ENCODE measurements at regions not wholly inside any gene's neighbourhood (a gene's known extent, or its start where the extent isn't known, plus 50 kb on each side); places are given as distances from the start of the nearest gene placed in this dataset.

DNA sequence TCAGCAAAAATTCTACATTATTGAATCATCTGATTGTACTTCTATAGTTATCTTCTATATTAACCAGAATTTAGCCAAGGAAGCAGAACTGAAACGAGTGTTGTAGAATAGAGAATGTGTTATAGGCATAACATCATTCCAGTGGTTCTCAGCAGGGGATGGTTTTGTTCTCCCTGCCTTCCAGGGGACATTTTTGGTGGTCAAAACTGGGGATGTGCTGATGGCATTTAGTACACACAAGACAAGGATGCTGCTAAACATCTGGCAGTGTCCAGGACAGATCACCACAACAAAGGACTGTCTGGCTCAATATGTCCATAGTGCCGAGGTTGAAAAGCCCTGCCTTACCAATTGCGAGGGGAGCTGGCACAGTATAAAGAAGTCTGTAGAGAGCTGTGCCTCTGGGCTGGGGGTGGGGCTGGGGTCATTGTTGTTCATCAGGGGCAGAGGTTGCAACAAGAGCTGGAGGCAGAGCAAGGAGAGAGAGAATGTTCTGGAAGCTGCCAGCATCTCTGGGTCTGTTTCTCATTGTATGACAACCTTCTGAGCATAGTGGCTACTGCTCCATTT, 1472.8 kb downstream of the AACS start:
- H3K4me1 ChIP-seq, result no peaks in the 10 kb centered on the region
- H3K36me3 ChIP-seq, result no peaks in the 10 kb centered on the region
- no peak overlapping the region for H3K27ac ChIP-seq
- H3K27me3 ChIP-seq, result no peaks in the 10 kb centered on the region
- no peaks in the 10 kb centered on the region for H3K9me3 ChIP-seq
- DNase-seq, result no peak
- H3K4me3 ChIP-seq, result no peak overlapping the region
- intact Hi-C loops (cut with DNase I), result no loop called here
- no peak for TF ChIP-seq POLR2A (IDR thresholded peaks at IDR 0.05)
- TF ChIP-seq, protein P1, sequence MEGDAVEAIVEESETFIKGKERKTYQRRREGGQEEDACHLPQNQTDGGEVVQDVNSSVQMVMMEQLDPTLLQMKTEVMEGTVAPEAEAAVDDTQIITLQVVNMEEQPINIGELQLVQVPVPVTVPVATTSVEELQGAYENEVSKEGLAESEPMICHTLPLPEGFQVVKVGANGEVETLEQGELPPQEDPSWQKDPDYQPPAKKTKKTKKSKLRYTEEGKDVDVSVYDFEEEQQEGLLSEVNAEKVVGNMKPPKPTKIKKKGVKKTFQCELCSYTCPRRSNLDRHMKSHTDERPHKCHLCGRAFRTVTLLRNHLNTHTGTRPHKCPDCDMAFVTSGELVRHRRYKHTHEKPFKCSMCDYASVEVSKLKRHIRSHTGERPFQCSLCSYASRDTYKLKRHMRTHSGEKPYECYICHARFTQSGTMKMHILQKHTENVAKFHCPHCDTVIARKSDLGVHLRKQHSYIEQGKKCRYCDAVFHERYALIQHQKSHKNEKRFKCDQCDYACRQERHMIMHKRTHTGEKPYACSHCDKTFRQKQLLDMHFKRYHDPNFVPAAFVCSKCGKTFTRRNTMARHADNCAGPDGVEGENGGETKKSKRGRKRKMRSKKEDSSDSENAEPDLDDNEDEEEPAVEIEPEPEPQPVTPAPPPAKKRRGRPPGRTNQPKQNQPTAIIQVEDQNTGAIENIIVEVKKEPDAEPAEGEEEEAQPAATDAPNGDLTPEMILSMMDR (IDR thresholded peaks at IDR 0.05), result no peak
- WGBS, 2 donors, result 58 to 68% methylated on average over 3 of the region's 3 CpGs

- Histone ChIP-seq H3K36me3 (no peaks in the 10 kb centered on the region), H3K4me3 (no peak overlapping the region), H3K27me3 (no peaks in the 10 kb centered on the region), H3K27ac (no peak overlapping the region), H3K9me3 (no peaks in the 10 kb centered on the region), H3K4me1 (no peaks in the 10 kb centered on the region)
- intact Hi-C loops (cut with DNase I), result no loop called here
- no peak for TF ChIP-seq POLR2A (IDR thresholded peaks at IDR 0.05)
- TF ChIP-seq, protein P1 (IDR thresholded peaks at IDR 0.05), result no peak
- WGBS, 2 donors, result 56 to 69% methylated on average over 2 of the region's 2 CpGs
- no peak for DNase-seq
Measured at GRCh38 chr12:126538888-126539287, 1473.7 kb downstream of the AACS start.

GRCh38 chr12:126545411-126545810, 1480.2 kb downstream of the AACS start:
- no peak overlapping the region for H3K4me3 ChIP-seq
- TF ChIP-seq, protein P1 (IDR thresholded peaks at IDR 0.05), result no peak
- TF ChIP-seq POLR2A (IDR thresholded peaks at IDR 0.05), result no peak
- H3K4me1 ChIP-seq, result no peaks in the 10 kb centered on the region
- 55 to 56% methylated on average over 4 of the region's 4 CpGs for WGBS, 2 donors
- H3K9me3 ChIP-seq, result no peaks in the 10 kb centered on the region
- H3K27me3 ChIP-seq, result no peaks in the 10 kb centered on the region
- no peaks in the 10 kb centered on the region for H3K36me3 ChIP-seq
- intact Hi-C loops (cut with DNase I), result no loop called here
- no peak for DNase-seq
- no peak overlapping the region for H3K27ac ChIP-seq

- WGBS, 2 donors, result 65 to 72% methylated on average over 10 of the region's 10 CpGs
- Histone ChIP-seq H3K4me3 (no peak overlapping the region), H3K4me1 (no peaks in the 10 kb centered on the region), H3K9me3 (no peaks in the 10 kb centered on the region), H3K27ac (no peak overlapping the region), H3K27me3 (no peaks in the 10 kb centered on the region), H3K36me3 (no peaks in the 10 kb centered on the region)
- intact Hi-C loops (cut with DNase I), result no loop called here
- no peak for DNase-seq
- no peak for TF ChIP-seq POLR2A (IDR thresholded peaks at IDR 0.05)
- TF ChIP-seq, protein P1 (IDR thresholded peaks at IDR 0.05), result no peak
Measured at GRCh38 chr12:126547905-126548304, 1482.7 kb downstream of the AACS start.

DNA sequence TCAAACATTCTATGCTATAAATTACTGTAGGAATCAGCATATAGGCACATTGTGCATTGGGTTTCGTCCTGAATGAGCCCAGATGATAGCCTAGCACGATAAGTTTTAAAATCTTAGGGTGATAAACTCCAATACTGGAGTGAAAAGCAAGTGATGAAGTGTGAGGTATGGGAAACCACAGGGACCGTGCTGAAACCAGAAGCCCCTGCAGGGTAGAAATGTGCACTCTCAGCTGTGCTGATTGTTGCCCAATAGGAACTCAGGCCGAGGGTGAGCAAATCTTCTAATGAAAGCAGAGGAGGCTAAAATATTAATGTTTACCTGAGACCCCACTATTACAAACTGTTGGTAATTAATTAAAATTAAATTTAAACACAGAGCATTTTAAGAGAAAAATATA, 1486.6 kb downstream of the AACS start:
- Histone ChIP-seq H3K4me1 (no peaks in the 10 kb centered on the region), H3K27ac (no peak overlapping the region), H3K36me3 (no peaks in the 10 kb centered on the region), H3K27me3 (no peaks in the 10 kb centered on the region), H3K4me3 (no peak overlapping the region), H3K9me3 (no peaks in the 10 kb centered on the region)
- intact Hi-C loops (cut with DNase I), result no loop called here
- WGBS, 2 donors, result 44 to 53% methylated on average over 4 of the region's 4 CpGs
- no peak for DNase-seq
- TF ChIP-seq, protein P1 (IDR thresholded peaks at IDR 0.05), result no peak
- TF ChIP-seq POLR2A (IDR thresholded peaks at IDR 0.05), result no peak
